OCI-LY1 (cell line): ENCODE measurements at regions not wholly inside any gene's neighbourhood (a gene's known extent, or its start where the extent isn't known, plus 50 kb on each side); places are given as distances from the start of the nearest gene placed in this dataset.

Experiments
- CTCF ChIP-seq: fragments of 200-600 bp; sonication (generic), shearing (Covaris generic); IDR thresholded peaks from 2 replicates; pipeline ENCODE4 v1.5.1; 2017; ENCODE audit warnings: mild to moderate bottlenecking, antibody characterized with exemption, low read length, moderate library complexity, mixed read lengths
- EZH2 ChIP-seq: fragments of 200-600 bp; sonication (generic), shearing (Covaris generic); IDR thresholded peaks from 2 replicates; pipeline ENCODE4 v1.8.0; 2017; ENCODE audit warnings: borderline replicate concordance, mixed run types, mild to moderate bottlenecking, antibody characterized with exemption, low read length, moderate library complexity, mixed read lengths

GRCh38 chr10:57706576-57707299 is 561.0 kb downstream of the IPMK start:
- no peak for TF ChIP-seq CTCF
- no peak for TF ChIP-seq EZH2
